Adrenal gland (tissue), 9 donors: ENCODE measurements at regions not wholly inside any gene's neighbourhood (a gene's known extent, or its start where the extent isn't known, plus 50 kb on each side); places are given as distances from the start of the nearest gene placed in this dataset.

Experiments
- DNase-seq, 7 donors: peaks; one replicate each; pipeline ENCODE4 v3.0.0-alpha.2; 2019 to 2020
- H3K27ac ChIP-seq, 5 donors: fragments of 200-600 bp; sonication (generic) in 4 of 5; 1 replicate in 3 of 5; 2 replicates in 2 of 5; pipeline versions ENCODE4 v1.5.1 to v1.8.0; 2016 to 2020; ENCODE audit warnings: mild to moderate bottlenecking in 1 of 5
- H3K27me3 ChIP-seq: fragments of 200-600 bp; 2 replicates; pipeline ENCODE4 v1.8.0; 2021
- H3K36me3 ChIP-seq, 2 donors: fragments of 200-600 bp; replicated peaks in 1 of 2; 1 replicate in 1 of 2; 2 replicates in 1 of 2; pipeline versions ENCODE4 v1.5.1 to v1.8.0; 2018 to 2022
- H3K4me1 ChIP-seq, 2 donors: fragments of 200-600 bp; replicated peaks in 1 of 2; 1 replicate in 1 of 2; 2 replicates in 1 of 2; pipeline versions ENCODE4 v1.5.1 to v1.8.0; 2018 to 2021
- H3K4me3 ChIP-seq, 4 donors: fragments of 200-600 bp; sonication (generic) in 3 of 4; one replicate each; pipeline ENCODE4 v1.5.1; 2016 to 2018
- H3K9me3 ChIP-seq, 3 donors: fragments of 200-600 bp; sonication (generic) in 1 of 3; replicated peaks in 1 of 3; 1 replicate in 2 of 3; 2 replicates in 1 of 3; pipeline versions ENCODE4 v1.5.1 to v1.8.0; 2016 to 2021
- POLR2A ChIP-seq, 2 donors: fragments of 450-650 bp; IDR thresholded peaks; one replicate each; pipeline ENCODE4 v1.6.1; 2017; ENCODE audit warnings: antibody characterized with exemption in 2 of 2, mild to moderate bottlenecking in 2 of 2, moderate library complexity in 1 of 2
- WGBS, 4 donors: extraction: QIAGEN DNeasy Blood & Tissue Kit in 2 of 4; methylation state at CpG; one replicate each; pipeline versions ENCODE4 v1.1.5 to v1.1.7; 2013 to 2017; 5-methylcytosine and 5-hydroxymethylcytosine counted together
- intact Hi-C, 2 donors: fragments of 100-400 bp; cut with DNase I; formaldehyde crosslinking; loops; one replicate each; pipeline versions ENCODE4 v1.14.1 to v1.15.0; 2022 to 2023
- TF ChIP-seq, protein P1 (sequence below), 6 experiments: fragments of 450-650 bp in 4 of 6; fragments of 200-600 bp in 2 of 6; sonication (generic) in 1 of 6; IDR thresholded peaks; 1 replicate in 5 of 6; 2 replicates in 1 of 6; pipeline versions ENCODE4 v1.5.1 to v1.8.0; 2016 to 2021; ENCODE audit warnings: antibody characterized with exemption in 6 of 6, mild to moderate bottlenecking in 2 of 6, moderate library complexity in 1 of 6
- donor health status: healthy with polysubstance abuse.
- donor health status: Bipolar disorder and iron deficiency.
- donor health status: DM: yes; HTN: yes; CAD: no.
- donor health status: DM: no; HTN: no; CAD: no.
- donor health status: DM: no; HTN: no; CAD: no.

DNA sequence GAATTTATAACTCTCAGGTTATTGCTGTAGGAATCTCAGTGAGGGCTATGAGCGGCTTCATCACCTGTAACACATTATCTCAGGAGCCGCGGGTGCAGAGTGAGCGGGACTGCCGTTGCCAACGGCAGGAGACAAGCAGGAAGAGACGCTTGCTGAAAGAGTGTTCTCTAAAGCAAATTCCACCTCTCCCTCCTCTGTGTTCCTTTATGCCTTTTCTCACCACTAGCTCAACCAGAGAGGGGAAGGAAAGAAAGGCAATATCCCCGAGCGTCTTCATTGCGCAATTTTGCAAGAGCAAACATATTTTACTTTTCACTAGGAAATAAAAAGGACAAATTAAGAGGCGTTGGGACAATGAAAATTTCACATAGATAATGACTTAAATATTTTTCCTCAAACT, 185.2 kb upstream of the EXOC2 start:
- no peak overlapping the region for H3K27ac ChIP-seq
- intact Hi-C loops: no loop called here
- no peaks in the 10 kb centered on the region for H3K9me3 ChIP-seq
- no peak overlapping the region for H3K4me3 ChIP-seq
- H3K27me3 ChIP-seq: peaks cover 3% of the 10 kb centered on the region
- TF ChIP-seq POLR2A (IDR thresholded peaks at IDR 0.05): no peak
- TF ChIP-seq, protein P1, sequence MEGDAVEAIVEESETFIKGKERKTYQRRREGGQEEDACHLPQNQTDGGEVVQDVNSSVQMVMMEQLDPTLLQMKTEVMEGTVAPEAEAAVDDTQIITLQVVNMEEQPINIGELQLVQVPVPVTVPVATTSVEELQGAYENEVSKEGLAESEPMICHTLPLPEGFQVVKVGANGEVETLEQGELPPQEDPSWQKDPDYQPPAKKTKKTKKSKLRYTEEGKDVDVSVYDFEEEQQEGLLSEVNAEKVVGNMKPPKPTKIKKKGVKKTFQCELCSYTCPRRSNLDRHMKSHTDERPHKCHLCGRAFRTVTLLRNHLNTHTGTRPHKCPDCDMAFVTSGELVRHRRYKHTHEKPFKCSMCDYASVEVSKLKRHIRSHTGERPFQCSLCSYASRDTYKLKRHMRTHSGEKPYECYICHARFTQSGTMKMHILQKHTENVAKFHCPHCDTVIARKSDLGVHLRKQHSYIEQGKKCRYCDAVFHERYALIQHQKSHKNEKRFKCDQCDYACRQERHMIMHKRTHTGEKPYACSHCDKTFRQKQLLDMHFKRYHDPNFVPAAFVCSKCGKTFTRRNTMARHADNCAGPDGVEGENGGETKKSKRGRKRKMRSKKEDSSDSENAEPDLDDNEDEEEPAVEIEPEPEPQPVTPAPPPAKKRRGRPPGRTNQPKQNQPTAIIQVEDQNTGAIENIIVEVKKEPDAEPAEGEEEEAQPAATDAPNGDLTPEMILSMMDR (IDR thresholded peaks at IDR 0.05): no peak
- 82 to 84% (median 83%) methylated on average over 11 of the region's 11 CpGs for WGBS, 4 donors
- no peaks in the 10 kb centered on the region for H3K36me3 ChIP-seq
- no peaks in the 10 kb centered on the region for H3K4me1 ChIP-seq
- no peak for DNase-seq

DNA sequence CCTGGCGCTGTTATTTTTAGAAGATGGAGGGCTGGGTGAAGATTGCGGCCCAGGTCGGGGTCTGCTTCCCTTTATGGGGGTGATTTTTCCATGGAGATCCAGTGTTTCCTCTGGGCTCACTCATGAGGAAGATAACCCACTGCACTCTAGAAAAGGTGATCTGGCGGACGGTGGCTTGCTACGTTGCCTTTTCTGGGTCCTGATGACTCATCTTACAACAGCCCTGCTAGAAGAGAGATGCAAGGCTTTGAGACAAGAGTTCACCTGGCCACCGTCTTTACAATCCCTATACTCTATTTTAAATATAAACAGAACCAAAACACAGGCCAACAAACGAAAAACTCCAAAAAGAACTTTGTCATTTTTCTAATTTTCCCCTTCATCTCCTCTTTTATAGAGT, 182.1 kb upstream of the EXOC2 start:
- DNase-seq: no peak
- no peaks in the 10 kb centered on the region for H3K9me3 ChIP-seq
- H3K4me1 ChIP-seq: no peaks in the 10 kb centered on the region
- TF ChIP-seq, protein P1 (IDR thresholded peaks at IDR 0.05): no peak
- TF ChIP-seq POLR2A (IDR thresholded peaks at IDR 0.05): no peak
- H3K4me3 ChIP-seq: no peak overlapping the region
- H3K36me3 ChIP-seq: no peaks in the 10 kb centered on the region
- H3K27me3 ChIP-seq: peaks cover 3% of the 10 kb centered on the region
- no peak overlapping the region for H3K27ac ChIP-seq
- intact Hi-C loops: no loop called here
- whole genome bisulfite sequencing, 4 donors: 69 to 77% (median 73%) methylated on average over 8 of the region's 8 CpGs

DNA sequence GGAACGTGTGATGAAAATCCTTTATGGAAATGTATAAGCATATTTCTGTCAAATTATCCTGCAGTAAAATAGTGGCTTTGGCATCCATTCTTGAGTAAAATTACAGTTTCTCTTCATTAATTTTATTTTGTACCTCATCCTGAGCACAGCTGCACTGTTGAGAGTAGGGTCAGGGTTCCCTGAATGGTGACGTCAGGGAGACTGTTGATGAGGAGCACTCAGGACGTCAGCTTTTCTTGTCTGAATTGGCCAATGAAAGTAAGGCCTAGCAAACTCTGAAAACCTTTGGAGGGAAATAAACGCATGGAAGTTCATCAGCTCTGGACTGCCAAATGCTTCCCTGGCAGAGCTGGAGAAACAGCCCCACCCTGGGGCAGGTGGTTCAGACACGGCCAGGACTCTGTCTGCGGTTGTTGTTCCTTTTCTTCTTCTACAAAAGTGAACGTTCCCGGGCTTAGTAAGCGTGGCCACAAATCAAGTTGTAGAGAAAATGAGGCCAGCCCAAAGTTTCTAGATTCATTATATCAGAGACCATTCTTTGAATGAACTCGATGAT, 179.7 kb upstream of the EXOC2 start:
- no peak overlapping the region for H3K4me3 ChIP-seq
- H3K27ac ChIP-seq: no peak overlapping the region
- intact Hi-C loops: no loop called here
- no peak for DNase-seq
- no peaks in the 10 kb centered on the region for H3K36me3 ChIP-seq
- H3K4me1 ChIP-seq: no peaks in the 10 kb centered on the region
- WGBS, 4 donors: 82 to 89% (median 85%) methylated on average over 10 of the region's 10 CpGs
- no peaks in the 10 kb centered on the region for H3K9me3 ChIP-seq
- H3K27me3 ChIP-seq: peaks cover 2% of the 10 kb centered on the region
- TF ChIP-seq, protein P1 (IDR thresholded peaks at IDR 0.05): no peak
- TF ChIP-seq POLR2A (IDR thresholded peaks at IDR 0.05): no peak

DNA sequence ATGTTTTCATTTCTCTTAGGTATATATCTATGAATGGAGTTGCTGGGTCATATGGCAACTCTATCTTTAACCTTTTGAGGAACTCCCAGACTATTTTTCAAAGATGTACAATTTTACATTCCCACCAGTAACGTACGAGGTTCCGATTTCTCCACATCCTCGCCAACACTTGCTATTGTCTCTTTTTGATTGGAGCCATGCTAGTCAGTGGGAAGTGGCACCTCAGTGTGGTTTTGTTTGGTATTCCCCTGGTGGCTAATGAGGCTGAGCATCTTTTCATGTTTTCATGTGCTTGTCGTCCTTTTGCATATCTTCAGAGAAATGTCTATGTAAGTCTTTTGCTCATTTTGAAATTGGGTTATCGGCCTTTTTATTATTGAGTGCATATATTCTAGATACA, 178.6 kb upstream of the EXOC2 start:
- intact Hi-C loops: no loop called here
- Histone ChIP-seq H3K9me3 (no peaks in the 10 kb centered on the region), H3K27ac (no peak overlapping the region), H3K36me3 (no peaks in the 10 kb centered on the region), H3K4me3 (no peak overlapping the region), H3K27me3 (no peaks in the 10 kb centered on the region), H3K4me1 (no peaks in the 10 kb centered on the region)
- DNase-seq: no peak
- WGBS, 4 donors: 92 to 97% (median 94%) methylated on average over 6 of the region's 6 CpGs
- TF ChIP-seq, protein P1 (IDR thresholded peaks at IDR 0.05): no peak
- no peak for TF ChIP-seq POLR2A (IDR thresholded peaks at IDR 0.05)
